HepG2 (cell line): ENCODE measurements at regions not wholly inside any gene's neighbourhood (a gene's known extent, or its start where the extent isn't known, plus 50 kb on each side); places are given as distances from the start of the nearest gene placed in this dataset.

Experiments
- ATAC-seq: fragments of 200-7000 bp; cut with Tn5 transposase; 3 replicates; pipeline ENCODE4 v1.9.1; 2020; ENCODE audit warnings: mild to moderate bottlenecking, moderate library complexity
- BruUV-seq: library from RNA; stranded (reverse); fragments of 400-500 nt; replicated peaks from 2 replicates; lab custom pipeline; 2021; lab: Mats Ljungman, UMichigan
- CTCF ChIA-PET: fragments of 300-600 bp; formaldehyde crosslinking; extraction: SDS; loops from one replicate; lab custom pipeline; 2021; ENCODE audit warnings: low total read pairs, inconsistent platforms, low intra/inter-chr PET ratio; lab: Yijun Ruan, JAX
- POLR2A ChIA-PET: fragments of 350-600 bp; sonication (Branson Sonifier 250); formaldehyde crosslinking; loops from one replicate; lab custom pipeline; 2020; ENCODE audit warnings: antibody characterized with exemption, inconsistent platforms; lab: Yijun Ruan, JAX
- DNase-seq: peaks from one replicate; pipeline ENCODE4 v3.0.0-alpha.2; 2015; ENCODE audit warnings: low spot score
- FAIRE-seq: peaks from 3 replicates; lab custom pipeline; 2011; peaks lifted over from hg19 to GRCh38; lab: Jason Lieb, UNC
- H2AFZ ChIP-seq: one replicate; pipeline ENCODE4 v1.6.1; 2011; ENCODE audit warnings: low read length, inconsistent platforms
- H3K27ac ChIP-seq: fragments of 300-600 bp; 3 replicates; pipeline ENCODE4 v1.8.0; 2011; ENCODE audit warnings: mixed run types, mild to moderate bottlenecking, mixed read lengths, low read length, inconsistent platforms; ENCODE audit not compliant: insufficient read depth; ENCODE audit errors: extremely low read length
- H3K27me3 ChIP-seq, 2 experiments: fragments of 200-600 bp in 1 of 2; 2 replicates in 1 of 2; 3 replicates in 1 of 2; pipeline versions ENCODE4 v1.6.0 to v1.8.0; 2011; ENCODE audit warnings: low read length in 2 of 2, mild to moderate bottlenecking in 2 of 2, moderate library complexity in 2 of 2, inconsistent platforms in 1 of 2; ENCODE audit not compliant: insufficient read depth in 2 of 2, control insufficient read depth in 1 of 2
- H3K36me3 ChIP-seq, 2 experiments: fragments of 200-600 bp in 1 of 2; replicated peaks in 1 of 2; 2 replicates in 1 of 2; 3 replicates in 1 of 2; pipeline versions ENCODE4 v1.5.1 to v1.8.0; 2011; ENCODE audit warnings: low read length in 2 of 2, inconsistent platforms in 1 of 2; ENCODE audit not compliant: insufficient read depth in 2 of 2, control insufficient read depth in 1 of 2
- H3K4me1 ChIP-seq: 2 replicates; pipeline ENCODE4 v1.5.1; 2012; ENCODE audit warnings: low read length, inconsistent platforms; ENCODE audit not compliant: insufficient read depth
- H3K4me2 ChIP-seq: 2 replicates; pipeline ENCODE4 v1.6.0; 2011; ENCODE audit warnings: low read depth, low read length, inconsistent platforms
- H3K4me3 ChIP-seq, 3 experiments: fragments of 200-600 bp in 1 of 3; sonication (generic), shearing (Covaris generic) in 1 of 3; replicated peaks in 1 of 3; 2 replicates each; pipeline ENCODE4 v1.5.1; 2011 to 2016; ENCODE audit warnings: low read length in 3 of 3, inconsistent platforms in 2 of 3, low read depth in 2 of 3, mild to moderate bottlenecking in 2 of 3, control low read depth in 1 of 3, mixed read lengths in 1 of 3; ENCODE audit not compliant: insufficient read depth in 1 of 3
- H3K79me2 ChIP-seq: one replicate; pipeline ENCODE4 v1.6.1; 2011; ENCODE audit warnings: low read length, inconsistent platforms; ENCODE audit not compliant: insufficient read depth
- H3K9ac ChIP-seq: 2 replicates; pipeline ENCODE4 v1.6.0; 2011; ENCODE audit warnings: mild to moderate bottlenecking, low read depth, low read length, inconsistent platforms; ENCODE audit not compliant: insufficient read depth
- H3K9me3 ChIP-seq: 2 replicates; pipeline ENCODE4 v1.5.1; 2012; ENCODE audit warnings: mild to moderate bottlenecking, low read length
- H4K20me1 ChIP-seq: 2 replicates; pipeline ENCODE4 v1.6.0; 2011; ENCODE audit warnings: inconsistent platforms, mild to moderate bottlenecking, low read length, moderate library complexity; ENCODE audit not compliant: insufficient read depth
- FOXA1 ChIP-seq, 2 experiments: fragments of 450-650 bp in 1 of 2; sonication (generic) in 1 of 2; formaldehyde crosslinking in 1 of 2; IDR thresholded peaks; 2 replicates each; pipeline versions ENCODE4 v1.4.0 to v1.6.1; 2016 to 2020; ENCODE audit warnings: missing genetic modification reagents in 1 of 2
- GABPA ChIP-seq, 2 experiments: IDR thresholded peaks; 2 replicates each; pipeline ENCODE4 v1.6.1; 2011 to 2016; ENCODE audit warnings: low read depth in 2 of 2, low read length in 1 of 2, missing biosample characterization in 1 of 2, missing genetic modification characterization in 1 of 2
- HOXA9 ChIP-seq: sonication (generic); formaldehyde crosslinking; IDR thresholded peaks from 2 replicates; pipeline ENCODE4 v1.8.1; 2022; ENCODE audit warnings: missing genetic modification reagents, mild to moderate bottlenecking, moderate library complexity, borderline replicate concordance
- NFE2L1 ChIP-seq: sonication (generic); formaldehyde crosslinking; IDR thresholded peaks from 2 replicates; pipeline ENCODE4 v1.4.0; 2020; ENCODE audit warnings: missing genetic modification reagents, mild to moderate bottlenecking, borderline replicate concordance
- PTBP1 ChIP-seq: fragments of 200-400 bp; formaldehyde crosslinking; IDR thresholded peaks from 2 replicates; pipeline ENCODE4 v1.6.1; 2018; ENCODE audit warnings: low read length, low read depth; ENCODE audit not compliant: poor library complexity, severe bottlenecking
- REL ChIP-seq: sonication (generic); formaldehyde crosslinking; conservative IDR thresholded peaks from 2 replicates; pipeline ENCODE4 v1.8.0; 2022; ENCODE audit warnings: mild to moderate bottlenecking, missing genetic modification reagents, moderate library complexity
- SETDB1 ChIP-seq: sonication (generic); formaldehyde crosslinking; IDR thresholded peaks from 2 replicates; pipeline ENCODE4 v1.5.1; 2020; ENCODE audit warnings: missing genetic modification reagents, mild to moderate bottlenecking, borderline replicate concordance
- TBX3 ChIP-seq: fragments of 450-650 bp; IDR thresholded peaks from 2 replicates; pipeline ENCODE4 v1.6.1; 2017; ENCODE audit warnings: antibody characterized with exemption, mild to moderate bottlenecking, inconsistent platforms, borderline replicate concordance
- ZNF619 ChIP-seq: sonication (generic); formaldehyde crosslinking; IDR thresholded peaks from 2 replicates; pipeline ENCODE4 v1.4.0; 2020; ENCODE audit warnings: mild to moderate bottlenecking, missing genetic modification reagents
- ZSCAN29 ChIP-seq: sonication (generic); formaldehyde crosslinking; conservative IDR thresholded peaks from 2 replicates; pipeline ENCODE4 v1.4.0; 2020; ENCODE audit warnings: mild to moderate bottlenecking, missing genetic modification reagents
- ZSCAN9 ChIP-seq: IDR thresholded peaks from 2 replicates; pipeline ENCODE4 v1.6.1; 2016; ENCODE audit warnings: borderline replicate concordance
- in situ Hi-C: cut with HindIII; loops from 2 replicates; pipeline ENCODE4 v1.10.0; 2017; ENCODE audit warnings: low pct_unique_long_range_greater_than_20kb; ENCODE audit not compliant: extremely low pct_ligation_motif_present
- intact Hi-C: fragments of 100-400 bp; cut with micrococcal nuclease; formaldehyde crosslinking; loops from one replicate; pipeline ENCODE4 v1.10.0; 2022; ENCODE audit not compliant: unreplicated experiment
- TF ChIP-seq, protein P1 (sequence below): IDR thresholded peaks from 2 replicates; pipeline ENCODE4 v1.6.1; 2016; ENCODE audit warnings: control low read depth
- TF ChIP-seq, protein P2 (sequence below): fragments of 450-650 bp; IDR thresholded peaks from 2 replicates; pipeline ENCODE4 v1.6.1; 2017
- TF ChIP-seq, protein P3 (sequence below): sonication (generic); formaldehyde crosslinking; IDR thresholded peaks from 2 replicates; pipeline ENCODE4 v1.5.0; 2020; ENCODE audit warnings: missing genetic modification reagents
- TF ChIP-seq, protein P4 (sequence below): sonication (generic); formaldehyde crosslinking; IDR thresholded peaks from 2 replicates; pipeline ENCODE4 v1.4.0; 2020; ENCODE audit warnings: mild to moderate bottlenecking, missing genetic modification reagents, borderline replicate concordance

DNA sequence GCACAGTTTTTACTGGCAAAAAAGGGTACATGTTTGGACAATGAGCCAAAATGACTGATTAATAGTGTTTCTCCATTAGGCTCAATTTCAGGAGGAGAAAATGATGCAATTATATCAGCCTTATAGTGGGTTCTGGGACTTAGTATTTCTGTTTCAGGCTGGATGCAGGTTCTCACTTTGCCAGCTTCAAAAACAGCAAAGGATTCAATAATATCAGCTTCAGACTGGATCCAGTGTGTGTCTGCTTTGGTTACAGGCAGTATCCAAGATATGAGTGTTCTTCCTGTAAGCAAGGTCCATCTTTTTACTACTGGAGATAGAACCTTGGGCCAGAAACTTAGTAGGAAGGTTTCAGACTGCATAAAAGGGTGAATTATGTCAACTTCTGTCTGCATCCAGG, 790.9 kb upstream of the AMELY start:
- H3K27me3 ChIP-seq: no peaks in the 10 kb centered on the region
- in situ Hi-C loops: no loop called here
- H3K27ac ChIP-seq: no peak overlapping the region
- FAIRE-seq (no peak), ATAC-seq (no peak), DNase-seq (no peak)
- intact Hi-C loops: no loop called here
- H3K79me2 ChIP-seq: no peaks in the 10 kb centered on the region
- no peak overlapping the region for H3K4me3 ChIP-seq
- TF ChIP-seq, protein P1, sequence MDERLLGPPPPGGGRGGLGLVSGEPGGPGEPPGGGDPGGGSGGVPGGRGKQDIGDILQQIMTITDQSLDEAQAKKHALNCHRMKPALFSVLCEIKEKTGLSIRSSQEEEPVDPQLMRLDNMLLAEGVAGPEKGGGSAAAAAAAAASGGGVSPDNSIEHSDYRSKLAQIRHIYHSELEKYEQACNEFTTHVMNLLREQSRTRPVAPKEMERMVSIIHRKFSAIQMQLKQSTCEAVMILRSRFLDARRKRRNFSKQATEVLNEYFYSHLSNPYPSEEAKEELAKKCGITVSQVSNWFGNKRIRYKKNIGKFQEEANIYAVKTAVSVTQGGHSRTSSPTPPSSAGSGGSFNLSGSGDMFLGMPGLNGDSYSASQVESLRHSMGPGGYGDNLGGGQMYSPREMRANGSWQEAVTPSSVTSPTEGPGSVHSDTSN (CRISPR knock-in tag): no peak
- TF ChIP-seq FOXA1 (IDR thresholded peaks at IDR 0.05) (no peak), FOXA1 (CRISPR knock-in tag; IDR thresholded peaks at IDR 0.05) (no peak), PTBP1 (no peak), ZNF619 (no peak), NFE2L1 (CRISPR knock-in tag) (no peak), TBX3 (no peak), HOXA9 (CRISPR knock-in tag) (no peak), ZSCAN9 (CRISPR knock-in tag) (no peak), GABPA (IDR thresholded peaks at IDR 0.05; ENCODE audit: low read depth, low read length) (no peak), GABPA (CRISPR knock-in tag; IDR thresholded peaks at IDR 0.05; ENCODE audit: low read depth) (no peak), ZSCAN29 (no peak), SETDB1 (no peak), REL (no peak)
- TF ChIP-seq, protein P2, sequence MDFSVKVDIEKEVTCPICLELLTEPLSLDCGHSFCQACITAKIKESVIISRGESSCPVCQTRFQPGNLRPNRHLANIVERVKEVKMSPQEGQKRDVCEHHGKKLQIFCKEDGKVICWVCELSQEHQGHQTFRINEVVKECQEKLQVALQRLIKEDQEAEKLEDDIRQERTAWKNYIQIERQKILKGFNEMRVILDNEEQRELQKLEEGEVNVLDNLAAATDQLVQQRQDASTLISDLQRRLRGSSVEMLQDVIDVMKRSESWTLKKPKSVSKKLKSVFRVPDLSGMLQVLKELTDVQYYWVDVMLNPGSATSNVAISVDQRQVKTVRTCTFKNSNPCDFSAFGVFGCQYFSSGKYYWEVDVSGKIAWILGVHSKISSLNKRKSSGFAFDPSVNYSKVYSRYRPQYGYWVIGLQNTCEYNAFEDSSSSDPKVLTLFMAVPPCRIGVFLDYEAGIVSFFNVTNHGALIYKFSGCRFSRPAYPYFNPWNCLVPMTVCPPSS: no peak
- TF ChIP-seq, protein P3, sequence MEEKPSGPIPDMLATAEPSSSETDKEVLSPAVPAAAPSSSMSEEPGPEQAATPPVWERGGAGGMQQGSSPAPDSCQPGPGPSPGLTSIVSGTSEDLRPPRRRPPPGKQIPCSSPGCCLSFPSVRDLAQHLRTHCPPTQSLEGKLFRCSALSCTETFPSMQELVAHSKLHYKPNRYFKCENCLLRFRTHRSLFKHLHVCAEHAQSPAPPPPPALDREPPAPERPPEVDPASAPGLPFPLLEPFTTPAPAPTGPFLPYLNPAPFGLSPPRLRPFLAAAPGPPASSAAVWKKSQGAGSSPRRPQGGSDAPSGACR (CRISPR knock-in tag): no peak
- TF ChIP-seq, protein P4, sequence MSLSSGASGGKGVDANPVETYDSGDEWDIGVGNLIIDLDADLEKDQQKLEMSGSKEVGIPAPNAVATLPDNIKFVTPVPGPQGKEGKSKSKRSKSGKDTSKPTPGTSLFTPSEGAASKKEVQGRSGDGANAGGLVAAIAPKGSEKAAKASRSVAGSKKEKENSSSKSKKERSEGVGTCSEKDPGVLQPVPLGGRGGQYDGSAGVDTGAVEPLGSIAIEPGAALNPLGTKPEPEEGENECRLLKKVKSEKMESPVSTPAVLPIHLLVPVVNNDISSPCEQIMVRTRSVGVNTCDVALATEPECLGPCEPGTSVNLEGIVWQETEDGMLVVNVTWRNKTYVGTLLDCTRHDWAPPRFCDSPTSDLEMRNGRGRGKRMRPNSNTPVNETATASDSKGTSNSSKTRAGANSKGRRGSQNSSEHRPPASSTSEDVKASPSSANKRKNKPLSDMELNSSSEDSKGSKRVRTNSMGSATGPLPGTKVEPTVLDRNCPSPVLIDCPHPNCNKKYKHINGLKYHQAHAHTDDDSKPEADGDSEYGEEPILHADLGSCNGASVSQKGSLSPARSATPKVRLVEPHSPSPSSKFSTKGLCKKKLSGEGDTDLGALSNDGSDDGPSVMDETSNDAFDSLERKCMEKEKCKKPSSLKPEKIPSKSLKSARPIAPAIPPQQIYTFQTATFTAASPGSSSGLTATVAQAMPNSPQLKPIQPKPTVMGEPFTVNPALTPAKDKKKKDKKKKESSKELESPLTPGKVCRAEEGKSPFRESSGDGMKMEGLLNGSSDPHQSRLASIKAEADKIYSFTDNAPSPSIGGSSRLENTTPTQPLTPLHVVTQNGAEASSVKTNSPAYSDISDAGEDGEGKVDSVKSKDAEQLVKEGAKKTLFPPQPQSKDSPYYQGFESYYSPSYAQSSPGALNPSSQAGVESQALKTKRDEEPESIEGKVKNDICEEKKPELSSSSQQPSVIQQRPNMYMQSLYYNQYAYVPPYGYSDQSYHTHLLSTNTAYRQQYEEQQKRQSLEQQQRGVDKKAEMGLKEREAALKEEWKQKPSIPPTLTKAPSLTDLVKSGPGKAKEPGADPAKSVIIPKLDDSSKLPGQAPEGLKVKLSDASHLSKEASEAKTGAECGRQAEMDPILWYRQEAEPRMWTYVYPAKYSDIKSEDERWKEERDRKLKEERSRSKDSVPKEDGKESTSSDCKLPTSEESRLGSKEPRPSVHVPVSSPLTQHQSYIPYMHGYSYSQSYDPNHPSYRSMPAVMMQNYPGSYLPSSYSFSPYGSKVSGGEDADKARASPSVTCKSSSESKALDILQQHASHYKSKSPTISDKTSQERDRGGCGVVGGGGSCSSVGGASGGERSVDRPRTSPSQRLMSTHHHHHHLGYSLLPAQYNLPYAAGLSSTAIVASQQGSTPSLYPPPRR (CRISPR knock-in tag): no peak
- no peak overlapping the region for H3K4me2 ChIP-seq
- H3K36me3 ChIP-seq: no peaks in the 10 kb centered on the region
- BruUV-seq: no TSS peak
- POLR2A ChIA-PET: no interaction called here
- no peak overlapping the region for H3K9ac ChIP-seq
- no peaks in the 10 kb centered on the region for H4K20me1 ChIP-seq
- H3K4me1 ChIP-seq: no peaks in the 10 kb centered on the region
- H3K9me3 ChIP-seq: no peaks in the 10 kb centered on the region
- CTCF ChIA-PET: no interaction called here
- no peak overlapping the region for H2AFZ ChIP-seq
